ENCODE measurements at regions not wholly inside any gene's neighbourhood (a gene's known extent, or its start where the extent isn't known, plus 50 kb on each side); places are given as distances from the start of the nearest gene placed in this dataset.

DNA sequence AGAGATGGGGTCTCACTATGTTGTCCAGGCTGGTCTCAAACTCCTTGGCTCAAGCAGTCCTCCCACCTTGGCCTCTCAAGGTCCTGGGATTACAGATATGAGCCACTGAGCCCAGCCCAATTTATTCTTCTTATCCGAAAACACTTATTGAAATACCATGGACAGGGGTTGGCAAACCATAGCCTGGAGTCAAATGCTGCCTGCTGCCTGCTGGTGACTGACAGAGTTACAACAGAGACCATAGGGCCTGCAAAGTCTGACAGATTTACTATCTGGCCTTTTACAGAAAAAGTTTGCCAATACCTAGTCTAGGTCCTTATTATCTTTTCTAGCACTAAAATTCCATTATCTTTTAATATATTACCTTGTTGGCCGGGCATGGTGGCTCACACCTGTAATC lies 87.1 kb upstream of the ZNF281 start:
- H3K27me3 ChIP-seq (ENCODE audit: insufficient read depth, low read depth), result no peaks in the 10 kb centered on the region
- H4K20me1 ChIP-seq (ENCODE audit: insufficient read depth), result no peaks in the 10 kb centered on the region
- H3K27ac ChIP-seq, result no peak overlapping the region
- H3K4me1 ChIP-seq (replicated peaks; ENCODE audit: insufficient read depth), result no peaks in the 10 kb centered on the region
- H3K9me3 ChIP-seq (ENCODE audit: insufficient read depth, low read depth), result no peaks in the 10 kb centered on the region
- no peaks in the 10 kb centered on the region for H3K79me2 ChIP-seq (ENCODE audit: low read depth)
- no peaks in the 10 kb centered on the region for H3K36me3 ChIP-seq (ENCODE audit: low read depth)
- TF ChIP-seq, protein P1, sequence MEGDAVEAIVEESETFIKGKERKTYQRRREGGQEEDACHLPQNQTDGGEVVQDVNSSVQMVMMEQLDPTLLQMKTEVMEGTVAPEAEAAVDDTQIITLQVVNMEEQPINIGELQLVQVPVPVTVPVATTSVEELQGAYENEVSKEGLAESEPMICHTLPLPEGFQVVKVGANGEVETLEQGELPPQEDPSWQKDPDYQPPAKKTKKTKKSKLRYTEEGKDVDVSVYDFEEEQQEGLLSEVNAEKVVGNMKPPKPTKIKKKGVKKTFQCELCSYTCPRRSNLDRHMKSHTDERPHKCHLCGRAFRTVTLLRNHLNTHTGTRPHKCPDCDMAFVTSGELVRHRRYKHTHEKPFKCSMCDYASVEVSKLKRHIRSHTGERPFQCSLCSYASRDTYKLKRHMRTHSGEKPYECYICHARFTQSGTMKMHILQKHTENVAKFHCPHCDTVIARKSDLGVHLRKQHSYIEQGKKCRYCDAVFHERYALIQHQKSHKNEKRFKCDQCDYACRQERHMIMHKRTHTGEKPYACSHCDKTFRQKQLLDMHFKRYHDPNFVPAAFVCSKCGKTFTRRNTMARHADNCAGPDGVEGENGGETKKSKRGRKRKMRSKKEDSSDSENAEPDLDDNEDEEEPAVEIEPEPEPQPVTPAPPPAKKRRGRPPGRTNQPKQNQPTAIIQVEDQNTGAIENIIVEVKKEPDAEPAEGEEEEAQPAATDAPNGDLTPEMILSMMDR (conservative IDR thresholded peaks at IDR 0.05), result no peak
- TF ChIP-seq EZH2 (IDR thresholded peaks at IDR 0.05; ENCODE audit: low read depth), result no peak
- H3K4me3 ChIP-seq, result no peak overlapping the region
- H3K4me2 ChIP-seq, result no peak overlapping the region
- DNase-seq, result no peak
- H2AFZ ChIP-seq, result no peak overlapping the region
- H3F3A ChIP-seq (ENCODE audit: insufficient read depth, low read depth), result no peaks in the 10 kb centered on the region
- no TSS peak for BruUV-seq (replicated peaks)
- ChIA-PET CTCF (no interaction called here), POLR2A (ENCODE audit: unreplicated experiment) (no interaction called here)
- no peaks in the 10 kb centered on the region for H3K9me2 ChIP-seq (ENCODE audit: insufficient read depth)
- intact Hi-C loops (cut with micrococcal nuclease; ENCODE audit: unreplicated experiment), result no loop called here

DNA sequence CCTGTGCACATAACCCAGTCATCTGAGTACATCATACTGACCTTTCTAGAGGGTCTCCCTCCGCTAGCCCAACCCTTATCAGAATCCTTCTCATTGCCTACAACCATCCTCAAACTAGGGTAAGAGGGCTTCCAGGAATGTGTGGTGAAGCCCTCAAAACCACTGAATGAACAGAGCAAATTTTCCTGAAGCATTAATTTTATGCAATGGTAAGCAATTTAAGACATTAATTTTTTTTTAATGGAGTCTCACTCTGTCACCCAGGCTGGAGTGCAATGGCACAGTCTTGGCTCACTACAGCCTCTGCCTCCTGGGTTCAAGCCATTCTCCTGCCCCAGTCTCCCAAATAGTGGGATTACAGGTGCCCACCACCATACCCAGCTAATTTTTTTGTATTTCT lies 86.1 kb upstream of the ZNF281 start:
- Histone ChIP-seq H4K20me1 (ENCODE audit: insufficient read depth) (no peaks in the 10 kb centered on the region), H3K9me2 (ENCODE audit: insufficient read depth) (no peaks in the 10 kb centered on the region), H3K79me2 (ENCODE audit: low read depth) (no peaks in the 10 kb centered on the region), H2AFZ (no peak overlapping the region), H3K27me3 (ENCODE audit: insufficient read depth, low read depth) (no peaks in the 10 kb centered on the region), H3K4me1 (replicated peaks; ENCODE audit: insufficient read depth) (no peaks in the 10 kb centered on the region), H3K4me2 (no peak overlapping the region), H3K36me3 (ENCODE audit: low read depth) (no peaks in the 10 kb centered on the region), H3K9me3 (ENCODE audit: insufficient read depth, low read depth) (no peaks in the 10 kb centered on the region), H3K27ac (no peak overlapping the region), H3F3A (ENCODE audit: insufficient read depth, low read depth) (no peaks in the 10 kb centered on the region; the same call in 1 of the 2 replicates), H3K4me3 (no peak overlapping the region)
- BruUV-seq (replicated peaks), result no TSS peak
- POLR2A ChIA-PET (ENCODE audit: unreplicated experiment), result no interaction called here
- CTCF ChIA-PET, result no interaction called here
- TF ChIP-seq, protein P1 (conservative IDR thresholded peaks at IDR 0.05), result no peak
- no peak for TF ChIP-seq EZH2 (IDR thresholded peaks at IDR 0.05; ENCODE audit: low read depth)
- intact Hi-C loops (cut with micrococcal nuclease; ENCODE audit: unreplicated experiment), result no loop called here
- DNase-seq, result no peak

DNA sequence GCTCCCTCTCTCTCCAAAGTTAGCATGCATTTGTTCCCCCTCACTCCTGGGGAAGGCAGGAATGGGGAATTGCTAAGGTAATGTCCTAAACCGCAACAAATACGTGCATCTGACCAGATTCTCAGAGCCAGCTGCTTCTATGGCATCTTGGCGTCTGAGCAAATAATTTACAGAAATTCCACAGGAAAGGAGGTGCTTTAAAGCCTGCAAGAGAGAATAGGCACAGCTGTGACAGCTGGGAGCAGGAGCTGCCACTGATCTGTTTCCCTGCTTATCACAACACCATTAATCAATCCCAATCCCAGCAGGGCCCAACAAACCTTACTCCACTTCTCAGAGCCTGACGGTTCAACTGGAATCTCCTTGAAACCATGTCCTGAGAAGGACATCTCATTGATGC lies 83.5 kb upstream of the ZNF281 start:
- H3K79me2 ChIP-seq (ENCODE audit: low read depth), result no peaks in the 10 kb centered on the region
- intact Hi-C loops (cut with micrococcal nuclease; ENCODE audit: unreplicated experiment), result loop anchor here (5.0 kb wide), 1 partner anchor 356 kb away; no protein-coding TSS in a partner anchor
- CTCF ChIA-PET, result no interaction called here
- H3K27ac ChIP-seq, result no peak overlapping the region
- H4K20me1 ChIP-seq (ENCODE audit: insufficient read depth), result no peaks in the 10 kb centered on the region
- no peak for DNase-seq
- H3K9me3 ChIP-seq (ENCODE audit: insufficient read depth, low read depth), result no peaks in the 10 kb centered on the region
- no peak overlapping the region for H3K4me2 ChIP-seq
- H3K9me2 ChIP-seq (ENCODE audit: insufficient read depth), result no peaks in the 10 kb centered on the region
- H3F3A ChIP-seq (ENCODE audit: insufficient read depth, low read depth), result no peaks in the 10 kb centered on the region; the same call in 1 of the 2 replicates
- POLR2A ChIA-PET (ENCODE audit: unreplicated experiment), result no interaction called here
- no TSS peak for BruUV-seq (replicated peaks)
- H3K36me3 ChIP-seq (ENCODE audit: low read depth), result no peaks in the 10 kb centered on the region
- peaks cover 3% of the 10 kb centered on the region; the same call in 1 of the 2 replicates for H3K4me1 ChIP-seq (replicated peaks; ENCODE audit: insufficient read depth)
- H3K4me3 ChIP-seq, result no peak overlapping the region
- TF ChIP-seq, protein P1 (conservative IDR thresholded peaks at IDR 0.05), result no peak
- TF ChIP-seq EZH2 (IDR thresholded peaks at IDR 0.05; ENCODE audit: low read depth), result no peak
- H3K27me3 ChIP-seq (ENCODE audit: insufficient read depth, low read depth), result no peaks in the 10 kb centered on the region
- no peak overlapping the region for H2AFZ ChIP-seq
